HG03521 (cell line): ENCODE measurements at regions not wholly inside any gene's neighbourhood (a gene's known extent, or its start where the extent isn't known, plus 50 kb on each side); places are given as distances from the start of the nearest gene placed in this dataset.
"Not testable (repeated sequence)": the region's sequence is repeated elsewhere in the genome, so short reads cannot be mapped to it uniquely, and the experiment has no call there.

Experiments used
- ATAC-seq: cut with Tn5 transposase; IDR thresholded peaks from one replicate; pipeline ENCODE4 v1.9.1; 2021; ENCODE audit warnings: mild to moderate bottlenecking, moderate library complexity; ENCODE audit not compliant: unreplicated experiment

GRCh38 chr15:46892621-46893160 lies 824.6 kb upstream of the SEMA6D start:
- no peak for ATAC-seq

- no peak for ATAC-seq
Observed at GRCh38 chr15:46894644-46895043, 822.7 kb upstream of the SEMA6D start.

- no peak for ATAC-seq
Observed at GRCh38 chr15:46897266-46897665, 820.0 kb upstream of the SEMA6D start.

- no peak for ATAC-seq
Observed at GRCh38 chr15:46901001-46901400, 816.3 kb upstream of the SEMA6D start.

- ATAC-seq: no peak
Observed at GRCh38 chr15:46917721-46918252, 799.5 kb upstream of the SEMA6D start.

- ATAC-seq: no peak
Observed at GRCh38 chr15:46918462-46919140, 798.7 kb upstream of the SEMA6D start.

GRCh38 chr15:46921891-46922290 lies 795.4 kb upstream of the SEMA6D start:
- no peak for ATAC-seq

GRCh38 chr15:46930426-46930825 lies 786.9 kb upstream of the SEMA6D start:
- no peak for ATAC-seq

GRCh38 chr15:46933332-46933731 lies 784.0 kb upstream of the SEMA6D start:
- no peak for ATAC-seq

GRCh38 chr15:46934851-46935250 lies 782.5 kb upstream of the SEMA6D start:
- no peak for ATAC-seq

- no peak for ATAC-seq
Observed at GRCh38 chr15:46938169-46938568, 779.1 kb upstream of the SEMA6D start.

- ATAC-seq: no peak
Observed at GRCh38 chr15:46941241-46941640, 776.1 kb upstream of the SEMA6D start.

GRCh38 chr15:46946953-46947352 lies 770.4 kb upstream of the SEMA6D start:
- no peak for ATAC-seq

- ATAC-seq: no peak
Observed at GRCh38 chr15:46955576-46955975, 761.7 kb upstream of the SEMA6D start.

GRCh38 chr15:46956456-46956855 lies 760.8 kb upstream of the SEMA6D start:
- ATAC-seq: no peak

- no peak for ATAC-seq
Observed at GRCh38 chr15:46956881-46957280, 760.4 kb upstream of the SEMA6D start.

- no peak for ATAC-seq
Observed at GRCh38 chr15:46960581-46960980, 756.7 kb upstream of the SEMA6D start.

- no peak for ATAC-seq
Observed at GRCh38 chr15:46961795-46962194, 755.5 kb upstream of the SEMA6D start.

GRCh38 chr15:46988055-46988454 lies 729.2 kb upstream of the SEMA6D start:
- ATAC-seq: not testable (repeated sequence)

GRCh38 chr15:46996359-46996758 lies 720.9 kb upstream of the SEMA6D start:
- no peak for ATAC-seq

GRCh38 chr15:46997501-46997900 lies 719.8 kb upstream of the SEMA6D start:
- ATAC-seq: no peak

GRCh38 chr15:47003568-47003967 lies 713.7 kb upstream of the SEMA6D start:
- ATAC-seq: no peak

GRCh38 chr15:47013446-47013845 lies 703.9 kb upstream of the SEMA6D start:
- no peak for ATAC-seq
